ENCODE measurements at regions not wholly inside any gene's neighbourhood (a gene's known extent, or its start where the extent isn't known, plus 50 kb on each side); places are given as distances from the start of the nearest gene placed in this dataset.

GRCh38 chr3:59601486-59601885 is 551.7 kb upstream of the CFAP20DC start:
- TF ChIP-seq CTCF (IDR thresholded peaks at IDR 0.05): no peak
- TF ChIP-seq POLR2AphosphoS5 (IDR thresholded peaks at IDR 0.05; ENCODE audit: insufficient read depth in 1 of 2, low read depth in 1 of 2): no peak
- TF ChIP-seq POLR2A (IDR thresholded peaks at IDR 0.05): no peak

Data from vagina (tissue), 2 donors.